ENCODE measurements at regions not wholly inside any gene's neighbourhood (a gene's known extent, or its start where the extent isn't known, plus 50 kb on each side); places are given as distances from the start of the nearest gene placed in this dataset.

- no peaks in the 10 kb centered on the region for H3K36me3 ChIP-seq (ENCODE audit: control insufficient read depth, insufficient read depth, low read length)
- H3K9ac ChIP-seq (ENCODE audit: low read depth, low read length) = no peak overlapping the region
- no peak overlapping the region for H3K27ac ChIP-seq (ENCODE audit: low read depth, low read length)
- H3K27me3 ChIP-seq (ENCODE audit: control insufficient read depth, insufficient read depth, low read length) = no peaks in the 10 kb centered on the region
- H3K4me1 ChIP-seq (ENCODE audit: control insufficient read depth, insufficient read depth, low read length) = peaks cover 17% of the 10 kb centered on the region
- H3K4me3 ChIP-seq (ENCODE audit: low read depth, low read length) = no peak overlapping the region
- H3K9me3 ChIP-seq (ENCODE audit: control insufficient read depth, insufficient read depth, low read length) = no peaks in the 10 kb centered on the region
Observed at GRCh38 chr12:46492471-46493085, 120.0 kb upstream of the SLC38A2 start.

- Histone ChIP-seq H3K9ac (ENCODE audit: low read depth, low read length) (no peak overlapping the region), H3K9me3 (ENCODE audit: control insufficient read depth, insufficient read depth, low read length) (no peaks in the 10 kb centered on the region), H3K36me3 (ENCODE audit: control insufficient read depth, insufficient read depth, low read length) (no peaks in the 10 kb centered on the region), H3K4me3 (ENCODE audit: low read depth, low read length) (no peak overlapping the region), H3K4me1 (ENCODE audit: control insufficient read depth, insufficient read depth, low read length) (peaks cover 17% of the 10 kb centered on the region), H3K27me3 (ENCODE audit: control insufficient read depth, insufficient read depth, low read length) (no peaks in the 10 kb centered on the region), H3K27ac (ENCODE audit: low read depth, low read length) (no peak overlapping the region)
Observed at GRCh38 chr12:46491548-46491947, 119.0 kb upstream of the SLC38A2 start.

GRCh38 chr12:46490635-46491034 lies 118.1 kb upstream of the SLC38A2 start:
- H3K27me3 ChIP-seq (ENCODE audit: control insufficient read depth, insufficient read depth, low read length) = no peaks in the 10 kb centered on the region
- no peak overlapping the region for H3K4me3 ChIP-seq (ENCODE audit: low read depth, low read length)
- H3K27ac ChIP-seq (ENCODE audit: low read depth, low read length) = no peak overlapping the region
- no peak overlapping the region for H3K9ac ChIP-seq (ENCODE audit: low read depth, low read length)
- H3K9me3 ChIP-seq (ENCODE audit: control insufficient read depth, insufficient read depth, low read length) = no peaks in the 10 kb centered on the region
- peaks cover 17% of the 10 kb centered on the region for H3K4me1 ChIP-seq (ENCODE audit: control insufficient read depth, insufficient read depth, low read length)
- H3K36me3 ChIP-seq (ENCODE audit: control insufficient read depth, insufficient read depth, low read length) = no peaks in the 10 kb centered on the region

DNA sequence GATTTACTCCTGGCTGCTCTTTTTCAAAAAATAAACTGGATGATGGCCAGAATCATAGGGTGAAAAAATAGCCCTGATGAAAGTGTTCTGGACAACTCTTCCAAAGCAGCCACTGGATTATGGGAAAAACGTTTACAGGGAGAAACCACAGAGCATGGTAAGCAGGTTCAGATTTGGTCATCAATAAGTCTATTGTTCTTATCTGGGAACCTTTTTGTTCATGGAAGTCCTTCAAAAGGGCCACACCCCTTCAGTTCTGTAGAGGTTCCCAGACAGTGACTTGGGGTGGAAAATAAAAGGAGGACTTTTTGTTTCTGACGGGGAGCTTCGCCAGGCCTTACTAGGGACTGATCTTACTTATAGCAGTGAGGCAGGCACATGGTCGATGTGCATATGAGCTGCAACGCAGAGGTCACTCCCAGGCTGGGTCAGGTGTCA lies 117.4 kb upstream of the SLC38A2 start:
- Histone ChIP-seq H3K9ac (ENCODE audit: low read depth, low read length) (no peak overlapping the region), H3K4me3 (ENCODE audit: low read depth, low read length) (no peak overlapping the region), H3K27me3 (ENCODE audit: control insufficient read depth, insufficient read depth, low read length) (no peaks in the 10 kb centered on the region), H3K27ac (ENCODE audit: low read depth, low read length) (no peak overlapping the region), H3K4me1 (ENCODE audit: control insufficient read depth, insufficient read depth, low read length) (peaks cover 17% of the 10 kb centered on the region), H3K36me3 (ENCODE audit: control insufficient read depth, insufficient read depth, low read length) (no peaks in the 10 kb centered on the region), H3K9me3 (ENCODE audit: control insufficient read depth, insufficient read depth, low read length) (no peaks in the 10 kb centered on the region)

GRCh38 chr12:46487567-46488131 lies 115.1 kb upstream of the SLC38A2 start:
- H3K27ac ChIP-seq (ENCODE audit: low read depth, low read length) = no peak overlapping the region
- no peaks in the 10 kb centered on the region for H3K27me3 ChIP-seq (ENCODE audit: control insufficient read depth, insufficient read depth, low read length)
- H3K36me3 ChIP-seq (ENCODE audit: control insufficient read depth, insufficient read depth, low read length) = no peaks in the 10 kb centered on the region
- H3K9ac ChIP-seq (ENCODE audit: low read depth, low read length) = no peak overlapping the region
- no peaks in the 10 kb centered on the region for H3K9me3 ChIP-seq (ENCODE audit: control insufficient read depth, insufficient read depth, low read length)
- no peak overlapping the region for H3K4me3 ChIP-seq (ENCODE audit: low read depth, low read length)
- H3K4me1 ChIP-seq (ENCODE audit: control insufficient read depth, insufficient read depth, low read length) = peaks cover 20% of the 10 kb centered on the region

GRCh38 chr12:46486588-46486987 lies 114.0 kb upstream of the SLC38A2 start:
- no peaks in the 10 kb centered on the region for H3K27me3 ChIP-seq (ENCODE audit: control insufficient read depth, insufficient read depth, low read length)
- no peak overlapping the region for H3K4me3 ChIP-seq (ENCODE audit: low read depth, low read length)
- no peak overlapping the region for H3K9ac ChIP-seq (ENCODE audit: low read depth, low read length)
- H3K4me1 ChIP-seq (ENCODE audit: control insufficient read depth, insufficient read depth, low read length) = peaks cover 27% of the 10 kb centered on the region
- H3K27ac ChIP-seq (ENCODE audit: low read depth, low read length) = no peak overlapping the region
- H3K9me3 ChIP-seq (ENCODE audit: control insufficient read depth, insufficient read depth, low read length) = no peaks in the 10 kb centered on the region
- no peaks in the 10 kb centered on the region for H3K36me3 ChIP-seq (ENCODE audit: control insufficient read depth, insufficient read depth, low read length)

- Histone ChIP-seq H3K9ac (ENCODE audit: low read depth, low read length) (no peak overlapping the region), H3K27me3 (ENCODE audit: control insufficient read depth, insufficient read depth, low read length) (no peaks in the 10 kb centered on the region), H3K9me3 (ENCODE audit: control insufficient read depth, insufficient read depth, low read length) (no peaks in the 10 kb centered on the region), H3K27ac (ENCODE audit: low read depth, low read length) (no peak overlapping the region), H3K4me3 (ENCODE audit: low read depth, low read length) (no peak overlapping the region), H3K36me3 (ENCODE audit: control insufficient read depth, insufficient read depth, low read length) (no peaks in the 10 kb centered on the region), H3K4me1 (ENCODE audit: control insufficient read depth, insufficient read depth, low read length) (peaks cover 27% of the 10 kb centered on the region)
Observed at GRCh38 chr12:46485853-46486252, 113.3 kb upstream of the SLC38A2 start.

- H3K4me1 ChIP-seq (ENCODE audit: control insufficient read depth, insufficient read depth, low read length) = peaks cover 27% of the 10 kb centered on the region
- H3K4me3 ChIP-seq (ENCODE audit: low read depth, low read length) = no peak overlapping the region
- no peaks in the 10 kb centered on the region for H3K27me3 ChIP-seq (ENCODE audit: control insufficient read depth, insufficient read depth, low read length)
- H3K9ac ChIP-seq (ENCODE audit: low read depth, low read length) = no peak overlapping the region
- no peaks in the 10 kb centered on the region for H3K36me3 ChIP-seq (ENCODE audit: control insufficient read depth, insufficient read depth, low read length)
- no peaks in the 10 kb centered on the region for H3K9me3 ChIP-seq (ENCODE audit: control insufficient read depth, insufficient read depth, low read length)
- H3K27ac ChIP-seq (ENCODE audit: low read depth, low read length) = peak overlapping the region; percentile 67
Observed at GRCh38 chr12:46484396-46485061, 112.0 kb upstream of the SLC38A2 start.

DNA sequence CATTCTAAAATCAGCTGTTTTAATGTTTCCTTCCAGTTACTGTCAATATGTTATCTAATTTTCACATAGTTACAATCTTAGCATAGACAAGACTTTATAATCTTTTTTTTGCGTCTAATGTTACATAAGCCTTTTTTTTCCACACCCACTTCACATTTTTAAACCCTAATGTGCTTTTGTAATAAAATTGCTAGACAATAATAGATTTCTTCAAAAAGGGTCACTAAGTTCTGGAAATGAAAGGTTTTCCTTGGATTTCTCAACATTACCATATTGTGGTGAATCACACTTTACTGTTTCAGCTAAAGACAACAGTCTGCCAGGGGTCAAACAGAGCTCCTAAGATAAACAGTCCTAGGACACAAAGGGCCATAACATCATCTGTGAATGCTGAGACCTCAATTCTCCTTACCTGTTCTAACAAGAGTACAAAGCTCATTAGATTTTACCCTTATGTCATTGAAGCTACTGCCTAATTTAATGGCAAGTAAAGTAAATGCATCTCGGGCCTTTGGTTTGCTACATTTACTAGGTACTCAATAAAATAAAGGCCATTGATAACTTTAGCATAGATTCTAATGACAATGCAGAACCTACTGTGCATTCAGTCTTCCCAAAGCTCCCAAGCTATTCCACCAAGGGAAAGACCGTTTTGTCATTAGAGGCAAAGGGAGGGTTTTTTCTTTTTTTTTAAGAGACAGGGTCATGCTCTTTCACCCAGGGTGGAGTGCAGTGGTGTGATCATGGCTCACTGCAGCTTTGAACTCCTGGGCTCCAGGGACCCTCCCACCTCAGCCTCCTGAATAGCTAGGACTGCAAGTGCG lies 111.2 kb upstream of the SLC38A2 start:
- Histone ChIP-seq H3K27ac (ENCODE audit: low read depth, low read length) (peak overlapping the region; percentile 67), H3K4me1 (ENCODE audit: control insufficient read depth, insufficient read depth, low read length) (peaks cover 27% of the 10 kb centered on the region), H3K4me3 (ENCODE audit: low read depth, low read length) (no peak overlapping the region), H3K27me3 (ENCODE audit: control insufficient read depth, insufficient read depth, low read length) (no peaks in the 10 kb centered on the region), H3K9ac (ENCODE audit: low read depth, low read length) (no peak overlapping the region), H3K36me3 (ENCODE audit: control insufficient read depth, insufficient read depth, low read length) (no peaks in the 10 kb centered on the region), H3K9me3 (ENCODE audit: control insufficient read depth, insufficient read depth, low read length) (no peaks in the 10 kb centered on the region)

- Histone ChIP-seq H3K9me3 (ENCODE audit: control insufficient read depth, insufficient read depth, low read length) (no peaks in the 10 kb centered on the region), H3K4me3 (ENCODE audit: low read depth, low read length) (no peak overlapping the region), H3K36me3 (ENCODE audit: control insufficient read depth, insufficient read depth, low read length) (no peaks in the 10 kb centered on the region), H3K27ac (ENCODE audit: low read depth, low read length) (no peak overlapping the region), H3K27me3 (ENCODE audit: control insufficient read depth, insufficient read depth, low read length) (no peaks in the 10 kb centered on the region), H3K9ac (ENCODE audit: low read depth, low read length) (no peak overlapping the region), H3K4me1 (ENCODE audit: control insufficient read depth, insufficient read depth, low read length) (peaks cover 27% of the 10 kb centered on the region)
Observed at GRCh38 chr12:46480724-46481123, 108.2 kb upstream of the SLC38A2 start.

DNA sequence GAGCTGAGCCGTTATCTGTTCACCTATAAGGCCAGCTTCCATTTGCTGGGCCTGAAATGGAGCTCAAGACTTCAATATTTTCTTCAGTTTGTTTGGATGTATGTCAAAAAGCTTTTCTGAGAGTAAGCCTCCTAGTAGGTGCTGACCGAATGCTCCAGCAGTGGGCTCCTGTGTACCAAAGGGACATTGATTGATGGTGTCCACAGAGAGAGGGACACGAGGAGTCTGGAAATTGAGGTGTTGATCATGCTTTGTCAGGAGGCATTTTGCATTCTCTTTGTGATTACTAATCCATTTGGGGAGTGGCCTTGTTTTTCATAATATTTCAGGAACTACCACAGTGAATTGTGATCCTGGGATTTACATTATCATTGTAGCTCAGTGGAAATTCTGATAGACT lies 107.7 kb upstream of the SLC38A2 start:
- Histone ChIP-seq H3K9me3 (ENCODE audit: control insufficient read depth, insufficient read depth, low read length) (no peaks in the 10 kb centered on the region), H3K36me3 (ENCODE audit: control insufficient read depth, insufficient read depth, low read length) (no peaks in the 10 kb centered on the region), H3K27ac (ENCODE audit: low read depth, low read length) (no peak overlapping the region), H3K4me1 (ENCODE audit: control insufficient read depth, insufficient read depth, low read length) (peaks cover 27% of the 10 kb centered on the region), H3K4me3 (ENCODE audit: low read depth, low read length) (no peak overlapping the region), H3K9ac (ENCODE audit: low read depth, low read length) (no peak overlapping the region), H3K27me3 (ENCODE audit: control insufficient read depth, insufficient read depth, low read length) (no peaks in the 10 kb centered on the region)

All from HUES48 (cell line).